Chondrocyte (in vitro differentiated cells): ENCODE measurements at regions not wholly inside any gene's neighbourhood (a gene's known extent, or its start where the extent isn't known, plus 50 kb on each side); places are given as distances from the start of the nearest gene placed in this dataset.

Experiments
- DNase-seq: peaks from one replicate; pipeline ENCODE4 v3.0.0; 2021; ENCODE audit warnings: mixed read lengths, low spot score
- H3K27ac Mint-ChIP-seq: one replicate; pipeline ENCODE4 v1.8.0; 2021; ENCODE audit warnings: mild to moderate bottlenecking, moderate library complexity, mixed read lengths; ENCODE audit not compliant: unreplicated experiment
- H3K27me3 Mint-ChIP-seq: 2 replicates; pipeline ENCODE4 v1.8.0; 2021; ENCODE audit warnings: low read depth, mixed read lengths
- H3K36me3 Mint-ChIP-seq: 2 replicates; pipeline ENCODE4 v1.8.0; 2021; ENCODE audit warnings: low read depth, mixed read lengths
- H3K4me1 Mint-ChIP-seq: 2 replicates; pipeline ENCODE4 v1.8.0; 2021; ENCODE audit warnings: low read depth, mild to moderate bottlenecking, mixed read lengths
- H3K4me3 Mint-ChIP-seq: one replicate; pipeline ENCODE4 v1.8.0; 2021; ENCODE audit warnings: mild to moderate bottlenecking, moderate library complexity, mixed read lengths; ENCODE audit not compliant: unreplicated experiment
- H3K9me3 Mint-ChIP-seq: 2 replicates; pipeline ENCODE4 v1.8.0; 2021; ENCODE audit warnings: low read depth, mixed read lengths
- CTCF ChIP-seq: fragments of 200-600 bp; sonication (generic); IDR thresholded peaks from 2 replicates; pipeline ENCODE4 v1.5.0; 2021; ENCODE audit warnings: antibody characterized with exemption, mild to moderate bottlenecking, moderate library complexity

GRCh38 chr2:105526000-105526925 lies 127.4 kb upstream of the FHL2 start:
- TF ChIP-seq CTCF = no peak
- H3K9me3 Mint-ChIP-seq = peaks cover 3% of the 10 kb centered on the region
- no peak overlapping the region for H3K27ac Mint-ChIP-seq
- no peak overlapping the region for H3K4me3 Mint-ChIP-seq
- H3K27me3 Mint-ChIP-seq = peaks cover 13% of the 10 kb centered on the region
- peaks cover under 1% of the 10 kb centered on the region for H3K4me1 Mint-ChIP-seq
- H3K36me3 Mint-ChIP-seq = no peaks in the 10 kb centered on the region
- no peak for DNase-seq

- Mint-ChIP-seq H3K27me3 (peaks cover 15% of the 10 kb centered on the region), H3K4me3 (no peak overlapping the region), H3K4me1 (peaks cover 3% of the 10 kb centered on the region), H3K9me3 (no peaks in the 10 kb centered on the region), H3K36me3 (no peaks in the 10 kb centered on the region), H3K27ac (no peak overlapping the region)
- no peak for DNase-seq
- TF ChIP-seq CTCF = no peak
Measured at GRCh38 chr2:105525201-105525600, 126.3 kb upstream of the FHL2 start.

- H3K27ac Mint-ChIP-seq = no peak overlapping the region
- no peaks in the 10 kb centered on the region for H3K36me3 Mint-ChIP-seq
Measured at GRCh38 chr2:105522645-105523044, 123.8 kb upstream of the FHL2 start.

GRCh38 chr2:105521616-105522015 lies 122.8 kb upstream of the FHL2 start:
- no peak for DNase-seq
- Mint-ChIP-seq H3K27ac (no peak overlapping the region), H3K27me3 (peaks cover 4% of the 10 kb centered on the region), H3K4me3 (no peak overlapping the region), H3K4me1 (peaks cover 27% of the 10 kb centered on the region), H3K9me3 (no peaks in the 10 kb centered on the region), H3K36me3 (no peaks in the 10 kb centered on the region)
- peak; percentile 22 for TF ChIP-seq CTCF

More at GRCh38 chr2:105522645-105523044, 123.8 kb upstream of the FHL2 start:
- Mint-ChIP-seq H3K4me3 (no peak overlapping the region), H3K9me3 (no peaks in the 10 kb centered on the region), H3K4me1 (peaks cover 17% of the 10 kb centered on the region), H3K27me3 (peaks cover 12% of the 10 kb centered on the region)
- no peak for TF ChIP-seq CTCF
- DNase-seq = no peak

- Mint-ChIP-seq H3K27me3 (peaks cover 5% of the 10 kb centered on the region), H3K27ac (no peak overlapping the region), H3K36me3 (no peaks in the 10 kb centered on the region), H3K4me3 (no peak overlapping the region), H3K9me3 (no peaks in the 10 kb centered on the region), H3K4me1 (peaks cover 27% of the 10 kb centered on the region)
- TF ChIP-seq CTCF = peak; percentile 94
- DNase-seq = no peak
Measured at GRCh38 chr2:105521176-105521575, 122.3 kb upstream of the FHL2 start.
